SK-N-SH treated with all-trans-retinoic acid at 6 μM for 48 hours (cell line): ENCODE measurements at regions not wholly inside any gene's neighbourhood (a gene's known extent, or its start where the extent isn't known, plus 50 kb on each side); places are given as distances from the start of the nearest gene placed in this dataset.

Experiments
- ATAC-seq: fragments of 200-7000 bp; cut with Tn5 transposase; 3 replicates; pipeline ENCODE4 v1.9.1; 2020; ENCODE audit warnings: mild to moderate bottlenecking, moderate library complexity
- ARNTL ChIP-seq: fragments of 450-650 bp; formaldehyde crosslinking; IDR thresholded peaks from 2 replicates; pipeline ENCODE4 v1.5.0; 2020; ENCODE audit warnings: low read depth, mild to moderate bottlenecking, moderate library complexity, borderline replicate concordance
- BACH2 ChIP-seq: fragments of 250-450 bp; sonication (Bioruptor Pico); IDR thresholded peaks from 2 replicates; pipeline ENCODE4 v1.9.0; 2021; ENCODE audit warnings: mild to moderate bottlenecking, borderline replicate concordance
- CREB5 ChIP-seq: fragments of 250-450 bp; sonication (Bioruptor Pico); IDR thresholded peaks from 2 replicates; pipeline ENCODE4 v1.5.1; 2020; ENCODE audit warnings: low read depth, mild to moderate bottlenecking, moderate library complexity
- CSRNP3 ChIP-seq: fragments of 250-450 bp; sonication (Bioruptor Pico); IDR thresholded peaks from 2 replicates; pipeline ENCODE4 v1.5.1; 2021; ENCODE audit warnings: mild to moderate bottlenecking, moderate library complexity
- ESRRG ChIP-seq: fragments of 250-450 bp; sonication (Bioruptor Pico); IDR thresholded peaks from 2 replicates; pipeline ENCODE4 v1.6.1; 2021; ENCODE audit warnings: mild to moderate bottlenecking
- ISL1 ChIP-seq: fragments of 250-450 bp; sonication (Bioruptor Pico); IDR thresholded peaks from 2 replicates; pipeline ENCODE4 v2.1.2; 2022; ENCODE audit warnings: mild to moderate bottlenecking, moderate library complexity
- PATZ1 ChIP-seq: fragments of 250-450 bp; sonication (Bioruptor Pico); IDR thresholded peaks from 2 replicates; pipeline ENCODE4 v1.8.0; 2020; ENCODE audit warnings: mild to moderate bottlenecking, moderate library complexity, borderline replicate concordance
- POU6F1 ChIP-seq: fragments of 250-450 bp; sonication (Bioruptor Pico); IDR thresholded peaks from 2 replicates; pipeline ENCODE4 v1.8.0; 2021; ENCODE audit warnings: low read depth, mild to moderate bottlenecking, moderate library complexity, borderline replicate concordance
- RARB ChIP-seq: fragments of 250-450 bp; sonication (Bioruptor Pico); IDR thresholded peaks from 2 replicates; pipeline ENCODE4 v1.8.0; 2021; ENCODE audit warnings: mild to moderate bottlenecking, moderate library complexity
- SNAI2 ChIP-seq: fragments of 250-450 bp; sonication (Bioruptor Pico); IDR thresholded peaks from 2 replicates; pipeline ENCODE4 v1.5.0; 2020; ENCODE audit warnings: mild to moderate bottlenecking, moderate library complexity
- TCF4 ChIP-seq: fragments of 250-450 bp; sonication (Bioruptor Pico); IDR thresholded peaks from 2 replicates; pipeline ENCODE4 v1.8.0; 2021; ENCODE audit warnings: mild to moderate bottlenecking, moderate library complexity, borderline replicate concordance
- TOX ChIP-seq: fragments of 250-450 bp; sonication (Bioruptor Pico); IDR thresholded peaks from 2 replicates; pipeline ENCODE4 v1.8.0; 2021; ENCODE audit warnings: mild to moderate bottlenecking, moderate library complexity, borderline replicate concordance
- TSHZ2 ChIP-seq: fragments of 250-450 bp; sonication (Bioruptor Pico); IDR thresholded peaks from 2 replicates; pipeline ENCODE4 v1.5.0; 2020; ENCODE audit warnings: mild to moderate bottlenecking, moderate library complexity
- ZFP3 ChIP-seq: fragments of 250-450 bp; sonication (Bioruptor Pico); IDR thresholded peaks from 2 replicates; pipeline ENCODE4 v1.5.0; 2020; ENCODE audit warnings: mild to moderate bottlenecking, moderate library complexity
- ZFP30 ChIP-seq: fragments of 450-650 bp; formaldehyde crosslinking; IDR thresholded peaks from 2 replicates; pipeline ENCODE4 v1.5.0; 2022; ENCODE audit warnings: mild to moderate bottlenecking, moderate library complexity
- ZNF565 ChIP-seq: fragments of 450-650 bp; formaldehyde crosslinking; conservative IDR thresholded peaks from 2 replicates; pipeline ENCODE4 v1.5.0; 2020; ENCODE audit warnings: low read depth, mild to moderate bottlenecking, moderate library complexity
- ZNF70 ChIP-seq: fragments of 450-650 bp; formaldehyde crosslinking; IDR thresholded peaks from 2 replicates; pipeline ENCODE4 v1.5.0; 2020; ENCODE audit warnings: mild to moderate bottlenecking, moderate library complexity
- ZNF8 ChIP-seq: fragments of 450-650 bp; formaldehyde crosslinking; IDR thresholded peaks from 2 replicates; pipeline ENCODE4 v1.5.0; 2020; ENCODE audit warnings: mild to moderate bottlenecking, moderate library complexity

- TF ChIP-seq RARB (CRISPR knock-in tag) (no peak), ISL1 (no peak), POU6F1 (CRISPR knock-in tag) (no peak), ZNF70 (CRISPR knock-in tag) (no peak), ZFP30 (CRISPR knock-in tag) (no peak), SNAI2 (no peak), TCF4 (CRISPR knock-in tag) (no peak), BACH2 (CRISPR knock-in tag) (no peak), ZFP3 (CRISPR knock-in tag) (no peak), ZNF565 (CRISPR knock-in tag) (no peak), PATZ1 (no peak), CSRNP3 (CRISPR knock-in tag) (no peak)
- TF ChIP-seq, all 23 proteins: peak for 0
- no peak for ATAC-seq
Observed at GRCh38 chr4:186812592-186812991, 88.9 kb upstream of the FAT1 start.

GRCh38 chr4:186813377-186814068 is 89.9 kb upstream of the FAT1 start:
- ATAC-seq = no peak
- TF ChIP-seq SNAI2 (no peak), ZFP30 (CRISPR knock-in tag) (no peak), ZNF70 (CRISPR knock-in tag) (no peak), ZFP3 (CRISPR knock-in tag) (no peak), ZNF565 (CRISPR knock-in tag) (no peak), TOX (CRISPR knock-in tag) (no peak), ZNF8 (CRISPR knock-in tag) (no peak), CSRNP3 (CRISPR knock-in tag) (no peak), RARB (CRISPR knock-in tag) (no peak), TSHZ2 (no peak), TCF4 (CRISPR knock-in tag) (no peak), ARNTL (CRISPR knock-in tag) (no peak), CREB5 (no peak), ESRRG (CRISPR knock-in tag) (no peak), PATZ1 (no peak)
- TF ChIP-seq, all 23 proteins: peak for 0
